Breast epithelium (tissue), 4 donors: ENCODE measurements at regions not wholly inside any gene's neighbourhood (a gene's known extent, or its start where the extent isn't known, plus 50 kb on each side); places are given as distances from the start of the nearest gene placed in this dataset.

Source experiments
- DNase-seq, 2 donors: peaks; one replicate each; pipeline ENCODE4 v3.0.0-alpha.2; 2019; ENCODE audit warnings: low spot score in 2 of 2
- H3K27ac ChIP-seq, 2 donors: fragments of 200-600 bp; sonication (generic) in 1 of 2; one replicate each; pipeline ENCODE4 v1.5.1; 2016 to 2019; ENCODE audit warnings: mild to moderate bottlenecking in 1 of 2
- H3K27me3 ChIP-seq, 2 donors: fragments of 200-600 bp; sonication (generic) in 1 of 2; one replicate each; pipeline versions ENCODE4 v1.5.1 to v1.6.0; 2017 to 2019; ENCODE audit warnings: control low read depth in 1 of 2, mild to moderate bottlenecking in 1 of 2
- H3K36me3 ChIP-seq: fragments of 200-600 bp; one replicate; pipeline ENCODE4 v1.5.1; 2019
- H3K4me1 ChIP-seq, 2 donors: fragments of 200-600 bp; sonication (generic); one replicate each; pipeline ENCODE4 v1.5.1; 2016 to 2019; ENCODE audit warnings: control low read depth in 1 of 2
- H3K4me3 ChIP-seq, 3 donors: fragments of 200-600 bp; sonication (generic); 1 replicate in 2 of 3; 2 replicates in 1 of 3; pipeline ENCODE4 v1.5.1; 2016 to 2019; ENCODE audit warnings: mild to moderate bottlenecking in 3 of 3, moderate library complexity in 2 of 3
- H3K9me3 ChIP-seq, 2 donors: fragments of 200-600 bp; sonication (generic) in 1 of 2; one replicate each; pipeline ENCODE4 v1.5.1; 2016 to 2019; ENCODE audit warnings: control low read depth in 1 of 2
- POLR2A ChIP-seq: fragments of 450-650 bp; IDR thresholded peaks from one replicate; pipeline ENCODE4 v1.6.1; 2016; ENCODE audit warnings: antibody characterized with exemption, mild to moderate bottlenecking, moderate library complexity
- POLR2AphosphoS5 ChIP-seq, 3 donors: sonication (generic); formaldehyde crosslinking; IDR thresholded peaks; one replicate each; pipeline ENCODE4 v1.6.1; 2017; ENCODE audit warnings: antibody characterized with exemption in 3 of 3
- intact Hi-C: fragments of 100-400 bp; cut with DNase I; formaldehyde crosslinking; loops from one replicate; pipeline ENCODE4 v1.15.1; 2023; ENCODE audit warnings: low total_unique reads
- TF ChIP-seq, protein P1 (sequence below), 3 donors: fragments of 450-650 bp; IDR thresholded peaks; one replicate each; pipeline ENCODE4 v1.5.1; 2016 to 2017; ENCODE audit warnings: antibody characterized with exemption in 3 of 3, mild to moderate bottlenecking in 3 of 3, moderate library complexity in 3 of 3

DNA sequence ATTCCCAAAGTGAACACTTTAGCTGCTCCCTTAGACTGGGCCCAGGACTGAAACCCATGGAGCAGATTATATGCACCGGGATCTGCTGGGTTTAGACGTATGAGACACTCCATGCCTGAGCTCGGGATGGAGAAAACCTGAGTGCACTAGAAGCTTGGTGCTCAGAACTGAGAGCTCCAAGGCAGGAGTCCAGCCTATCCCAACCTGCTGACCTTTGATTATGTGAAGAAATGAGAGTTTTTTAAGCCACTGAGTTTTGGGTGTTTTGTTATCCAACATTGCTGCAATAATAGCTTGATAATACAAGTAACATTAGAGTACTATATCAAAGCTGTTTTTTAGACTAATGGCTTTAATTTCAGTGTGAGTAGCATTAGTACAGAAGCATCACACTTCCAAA, 131.5 kb upstream of the KCNK1 start:
- TF ChIP-seq, protein P1, sequence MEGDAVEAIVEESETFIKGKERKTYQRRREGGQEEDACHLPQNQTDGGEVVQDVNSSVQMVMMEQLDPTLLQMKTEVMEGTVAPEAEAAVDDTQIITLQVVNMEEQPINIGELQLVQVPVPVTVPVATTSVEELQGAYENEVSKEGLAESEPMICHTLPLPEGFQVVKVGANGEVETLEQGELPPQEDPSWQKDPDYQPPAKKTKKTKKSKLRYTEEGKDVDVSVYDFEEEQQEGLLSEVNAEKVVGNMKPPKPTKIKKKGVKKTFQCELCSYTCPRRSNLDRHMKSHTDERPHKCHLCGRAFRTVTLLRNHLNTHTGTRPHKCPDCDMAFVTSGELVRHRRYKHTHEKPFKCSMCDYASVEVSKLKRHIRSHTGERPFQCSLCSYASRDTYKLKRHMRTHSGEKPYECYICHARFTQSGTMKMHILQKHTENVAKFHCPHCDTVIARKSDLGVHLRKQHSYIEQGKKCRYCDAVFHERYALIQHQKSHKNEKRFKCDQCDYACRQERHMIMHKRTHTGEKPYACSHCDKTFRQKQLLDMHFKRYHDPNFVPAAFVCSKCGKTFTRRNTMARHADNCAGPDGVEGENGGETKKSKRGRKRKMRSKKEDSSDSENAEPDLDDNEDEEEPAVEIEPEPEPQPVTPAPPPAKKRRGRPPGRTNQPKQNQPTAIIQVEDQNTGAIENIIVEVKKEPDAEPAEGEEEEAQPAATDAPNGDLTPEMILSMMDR (IDR thresholded peaks at IDR 0.05) = no peak
- no peak for TF ChIP-seq POLR2AphosphoS5 (IDR thresholded peaks at IDR 0.05)
- no peak for TF ChIP-seq POLR2A
- no peaks in the 10 kb centered on the region for H3K36me3 ChIP-seq
- intact Hi-C loops = no loop called here

DNA sequence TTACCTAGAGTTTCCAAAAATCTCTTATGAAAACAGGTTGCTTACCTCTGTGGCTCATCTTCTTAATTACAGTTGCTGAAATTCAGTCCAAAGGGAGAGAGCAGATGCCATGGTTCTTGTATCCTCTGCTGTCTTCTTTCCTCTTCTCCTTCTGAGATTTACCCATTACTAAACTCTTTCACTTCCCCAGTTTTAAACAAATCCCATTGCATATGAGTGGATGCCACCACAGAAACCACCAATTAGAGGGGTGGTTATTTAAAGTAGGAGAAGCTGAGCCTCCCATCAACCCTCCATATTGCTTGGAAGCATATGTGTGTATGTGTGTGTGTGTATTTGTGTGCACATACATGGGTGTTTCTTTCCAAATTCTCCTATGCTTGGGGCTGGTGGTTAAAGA, 128.5 kb upstream of the KCNK1 start:
- Histone ChIP-seq H3K27me3 (no peaks in the 10 kb centered on the region), H3K4me3 (no peak overlapping the region), H3K4me1 (no peaks in the 10 kb centered on the region), H3K9me3 (no peaks in the 10 kb centered on the region), H3K36me3 (no peaks in the 10 kb centered on the region), H3K27ac (no peak overlapping the region)
- no peak for DNase-seq
- intact Hi-C loops = no loop called here
- no peak for TF ChIP-seq POLR2AphosphoS5 (IDR thresholded peaks at IDR 0.05)
- TF ChIP-seq POLR2A = no peak
- TF ChIP-seq, protein P1 (IDR thresholded peaks at IDR 0.05) = no peak

More for the DNA sequence above, 131.5 kb upstream of the KCNK1 start:
- DNase-seq = no peak
- no peak overlapping the region for H3K4me3 ChIP-seq
- no peaks in the 10 kb centered on the region for H3K4me1 ChIP-seq
- H3K27me3 ChIP-seq = no peaks in the 10 kb centered on the region
- H3K27ac ChIP-seq = no peak overlapping the region
- no peaks in the 10 kb centered on the region for H3K9me3 ChIP-seq

DNA sequence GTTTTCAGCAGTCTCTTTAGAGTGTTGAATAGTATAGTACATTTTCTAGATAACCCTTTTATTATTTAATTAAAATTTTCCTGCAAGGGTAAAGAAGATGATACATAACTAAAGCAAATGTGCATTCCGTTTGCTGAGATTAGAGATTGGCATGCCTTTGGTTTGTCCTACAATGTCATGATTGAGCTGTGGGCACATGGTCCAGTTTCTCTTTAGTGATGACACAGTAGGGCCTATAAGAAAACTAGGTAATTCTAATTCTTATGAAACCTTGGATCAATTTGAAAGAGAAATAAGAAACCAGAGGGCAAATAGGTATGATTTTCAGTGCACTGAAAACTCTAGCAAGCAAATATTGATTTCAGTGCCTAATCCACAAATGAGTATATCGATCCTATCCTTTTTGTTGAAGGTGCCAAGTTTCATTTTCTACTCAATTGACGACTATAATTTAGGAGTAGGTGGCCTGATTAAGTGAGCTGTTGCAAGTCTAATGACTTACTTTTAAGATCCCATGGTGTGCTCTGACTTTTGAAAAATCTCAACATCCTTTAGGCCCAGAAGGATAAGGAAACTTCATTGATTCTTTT, 128.0 kb upstream of the KCNK1 start:
- H3K4me1 ChIP-seq = no peaks in the 10 kb centered on the region
- DNase-seq = no peak
- no peak overlapping the region for H3K4me3 ChIP-seq
- TF ChIP-seq POLR2A = no peak
- intact Hi-C loops = no loop called here
- H3K36me3 ChIP-seq = no peaks in the 10 kb centered on the region
- no peaks in the 10 kb centered on the region for H3K27me3 ChIP-seq
- no peak overlapping the region for H3K27ac ChIP-seq
- H3K9me3 ChIP-seq = no peaks in the 10 kb centered on the region

DNA sequence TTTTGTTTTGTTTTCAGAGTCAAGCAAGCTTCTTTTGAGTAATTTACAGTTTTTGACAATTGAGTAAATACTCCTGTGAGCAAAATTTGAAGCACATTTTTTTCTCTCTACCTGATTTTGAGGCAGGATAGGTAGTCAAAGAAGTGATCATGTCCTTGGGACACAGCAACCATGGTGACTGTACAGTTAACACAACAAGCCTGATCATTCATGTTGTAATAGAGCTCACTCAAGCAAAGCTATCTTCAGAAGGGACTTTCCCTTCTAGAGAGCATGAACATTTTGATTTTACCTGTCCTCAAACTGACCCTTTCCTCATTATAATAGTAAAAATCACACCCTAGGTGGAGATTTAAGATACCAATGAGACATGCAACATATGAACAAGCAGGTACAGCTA, 126.5 kb upstream of the KCNK1 start:
- no peak for DNase-seq
- no peaks in the 10 kb centered on the region for H3K27me3 ChIP-seq
- H3K4me1 ChIP-seq = no peaks in the 10 kb centered on the region
- H3K27ac ChIP-seq = no peak overlapping the region
- intact Hi-C loops = no loop called here
- no peaks in the 10 kb centered on the region for H3K9me3 ChIP-seq
- no peaks in the 10 kb centered on the region for H3K36me3 ChIP-seq
- no peak overlapping the region for H3K4me3 ChIP-seq
- TF ChIP-seq, protein P1 (IDR thresholded peaks at IDR 0.05) = no peak
- TF ChIP-seq POLR2AphosphoS5 (IDR thresholded peaks at IDR 0.05) = no peak
- no peak for TF ChIP-seq POLR2A

DNA sequence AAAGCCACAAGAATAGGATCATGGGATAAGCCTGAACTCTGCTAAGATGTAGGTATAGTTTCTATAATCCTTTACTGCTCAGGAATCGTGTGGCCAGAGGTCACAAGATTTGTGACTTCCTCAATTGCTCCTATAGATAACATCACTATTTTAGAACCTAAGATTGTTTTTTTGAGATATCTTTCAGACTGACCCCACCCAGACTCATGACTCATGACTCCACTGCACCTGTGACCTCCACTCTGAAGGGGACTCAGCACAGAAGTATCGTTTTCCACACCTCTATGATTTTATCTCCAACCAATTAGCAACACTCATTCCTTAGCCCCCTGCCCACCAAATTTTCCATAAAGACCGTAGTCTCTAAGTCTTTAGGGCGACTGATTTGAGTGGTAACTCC, 124.5 kb upstream of the KCNK1 start:
- no peak for DNase-seq
- H3K36me3 ChIP-seq = no peaks in the 10 kb centered on the region
- intact Hi-C loops = no loop called here
- no peaks in the 10 kb centered on the region for H3K27me3 ChIP-seq
- no peak overlapping the region for H3K4me3 ChIP-seq
- no peaks in the 10 kb centered on the region for H3K4me1 ChIP-seq
- TF ChIP-seq POLR2A (no peak), POLR2AphosphoS5 (IDR thresholded peaks at IDR 0.05) (no peak)
- TF ChIP-seq, protein P1 (IDR thresholded peaks at IDR 0.05) = no peak
- H3K27ac ChIP-seq = no peak overlapping the region
- H3K9me3 ChIP-seq = no peaks in the 10 kb centered on the region

DNA sequence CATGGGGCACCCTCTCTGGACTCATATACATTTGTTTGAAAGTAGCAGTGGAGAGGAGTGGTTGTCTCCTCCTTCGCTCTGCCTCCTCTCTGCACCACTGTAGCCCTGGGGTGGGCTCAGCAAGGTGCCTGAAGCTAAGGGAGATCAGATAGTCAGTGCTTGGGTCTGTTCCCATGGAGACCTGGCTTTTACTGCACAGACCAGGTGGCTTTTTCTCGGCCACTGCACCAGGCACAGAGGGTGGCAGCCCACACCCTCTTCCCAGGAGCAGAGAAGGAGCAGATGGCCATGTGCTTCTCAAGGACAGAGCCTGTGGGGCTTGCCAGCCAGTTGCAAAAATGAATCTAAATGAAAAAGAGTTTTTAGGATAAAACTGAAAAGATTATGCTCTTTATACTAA, 123.4 kb upstream of the KCNK1 start:
- no peaks in the 10 kb centered on the region for H3K27me3 ChIP-seq
- intact Hi-C loops = no loop called here
- TF ChIP-seq POLR2A = no peak
- TF ChIP-seq, protein P1 (IDR thresholded peaks at IDR 0.05) = no peak
- no peak for TF ChIP-seq POLR2AphosphoS5 (IDR thresholded peaks at IDR 0.05)

More for the DNA sequence above, 123.4 kb upstream of the KCNK1 start:
- DNase-seq = no peak
- Histone ChIP-seq H3K36me3 (no peaks in the 10 kb centered on the region), H3K4me1 (no peaks in the 10 kb centered on the region), H3K4me3 (no peak overlapping the region), H3K27ac (no peak overlapping the region), H3K9me3 (no peaks in the 10 kb centered on the region)
